H1 (cell line): ENCODE measurements at regions not wholly inside any gene's neighbourhood (a gene's known extent, or its start where the extent isn't known, plus 50 kb on each side); places are given as distances from the start of the nearest gene placed in this dataset.
A peak's percentile ranks its signal among the peaks of the same experiment; 100 is the strongest.

Source experiments
- CHD7 ChIP-seq: fragments of 300-600 bp; sonication (generic); IDR thresholded peaks from 2 replicates; pipeline ENCODE4 v1.7.1; 2012; ENCODE audit warnings: low read length, moderate library complexity, mild to moderate bottlenecking, inconsistent platforms; ENCODE audit not compliant: insufficient replicate concordance
- RAD21 ChIP-seq, 2 experiments: IDR thresholded peaks in 1 of 2; conservative IDR thresholded peaks in 1 of 2; 2 replicates each; pipeline ENCODE4 v1.6.1; 2011; ENCODE audit warnings: low read depth in 2 of 2, low read length in 2 of 2, improper control_type of control experiment in 1 of 2, inconsistent platforms in 1 of 2, mild to moderate bottlenecking in 1 of 2, moderate library complexity in 1 of 2

DNA sequence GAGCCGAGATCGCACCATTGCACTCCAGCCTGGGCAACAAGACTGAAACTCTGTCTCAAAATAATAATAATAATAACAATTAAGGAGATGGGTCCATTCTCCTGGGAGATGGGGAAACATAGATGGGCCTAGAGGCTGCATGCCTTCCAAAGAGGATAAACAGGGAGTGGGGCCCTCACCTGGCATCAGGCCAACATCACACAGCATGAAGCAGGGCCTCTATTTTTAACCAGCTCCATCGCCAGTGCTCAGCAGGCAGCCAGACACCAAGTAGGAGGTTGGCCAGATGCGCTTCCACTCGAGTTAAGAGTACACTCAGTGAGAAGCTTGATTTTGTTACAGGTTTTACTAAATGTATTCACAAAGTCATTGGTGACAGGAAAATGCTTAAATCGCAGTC, 352.0 kb downstream of the RRAGC start (continued):
- TF ChIP-seq CHD7 (no peak), RAD21 (IDR thresholded peaks at IDR 0.05 in 1 of 2, conservative IDR thresholded peaks at IDR 0.05 in 1 of 2; ENCODE audit: low read depth in 2 of 2, low read length in 2 of 2) (peak in 1 of 2 experiments; percentile 19; a peak in 1 of 4 replicates)
